HCEC 1CT (cell line): ENCODE measurements at regions not wholly inside any gene's neighbourhood (a gene's known extent, or its start where the extent isn't known, plus 50 kb on each side); places are given as distances from the start of the nearest gene placed in this dataset.

Experiments used
- DNase-seq: peaks from one replicate; pipeline ENCODE4 v3.0.0-alpha.2; 2017

DNA sequence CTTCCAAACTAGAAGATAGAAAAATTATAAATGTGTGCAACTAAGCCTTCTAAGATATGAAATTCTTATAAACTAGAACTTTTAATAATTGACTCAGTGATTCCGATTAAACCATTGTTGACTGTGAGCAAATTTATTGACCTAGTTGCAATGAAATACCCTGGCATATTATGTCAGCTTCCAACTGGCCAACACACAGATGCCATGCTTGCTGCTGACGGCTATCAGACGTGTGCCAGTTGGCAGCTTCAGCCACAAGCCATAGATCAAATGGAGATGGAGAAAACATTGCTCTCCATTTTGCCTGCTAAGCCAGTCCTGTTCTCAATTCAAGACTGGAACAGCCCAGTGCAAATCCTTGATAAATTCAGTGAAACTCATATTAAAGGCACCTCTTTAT, 101.7 kb upstream of the HDGFL1 start:
- no peak for DNase-seq

DNA sequence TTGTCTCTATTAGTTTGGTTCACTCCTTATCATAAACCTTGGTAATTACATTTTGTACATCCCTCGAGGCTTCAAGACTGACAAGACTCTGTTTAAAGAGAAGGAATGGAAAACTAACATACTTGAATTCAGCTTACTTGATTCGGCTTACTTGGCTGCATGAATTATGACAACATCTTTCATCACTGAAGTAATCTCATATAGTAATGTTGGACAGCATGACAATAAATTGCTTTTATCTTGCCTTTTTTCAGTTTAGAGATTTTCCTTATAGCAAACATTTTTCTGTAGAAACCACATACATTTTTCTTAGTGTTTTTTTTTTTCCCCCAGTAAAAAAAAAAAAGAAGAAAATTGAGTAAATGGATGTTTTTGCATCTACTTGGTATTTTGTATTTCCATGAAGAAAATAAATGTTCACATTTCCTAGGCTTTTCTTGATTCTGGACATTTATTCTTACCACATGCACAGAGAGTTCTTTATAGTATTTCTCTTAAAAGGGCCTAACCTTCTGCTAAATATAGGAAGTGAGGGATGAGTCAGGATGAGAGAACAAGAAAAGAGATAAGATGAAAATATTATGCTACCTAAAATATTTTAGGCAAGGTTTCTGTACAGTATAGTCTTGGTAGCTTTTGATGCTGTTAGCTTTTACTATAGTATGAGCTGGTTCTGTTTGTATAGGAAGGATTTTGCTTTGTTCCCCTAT, 101.0 kb upstream of the HDGFL1 start:
- DNase-seq, result no peak

DNA sequence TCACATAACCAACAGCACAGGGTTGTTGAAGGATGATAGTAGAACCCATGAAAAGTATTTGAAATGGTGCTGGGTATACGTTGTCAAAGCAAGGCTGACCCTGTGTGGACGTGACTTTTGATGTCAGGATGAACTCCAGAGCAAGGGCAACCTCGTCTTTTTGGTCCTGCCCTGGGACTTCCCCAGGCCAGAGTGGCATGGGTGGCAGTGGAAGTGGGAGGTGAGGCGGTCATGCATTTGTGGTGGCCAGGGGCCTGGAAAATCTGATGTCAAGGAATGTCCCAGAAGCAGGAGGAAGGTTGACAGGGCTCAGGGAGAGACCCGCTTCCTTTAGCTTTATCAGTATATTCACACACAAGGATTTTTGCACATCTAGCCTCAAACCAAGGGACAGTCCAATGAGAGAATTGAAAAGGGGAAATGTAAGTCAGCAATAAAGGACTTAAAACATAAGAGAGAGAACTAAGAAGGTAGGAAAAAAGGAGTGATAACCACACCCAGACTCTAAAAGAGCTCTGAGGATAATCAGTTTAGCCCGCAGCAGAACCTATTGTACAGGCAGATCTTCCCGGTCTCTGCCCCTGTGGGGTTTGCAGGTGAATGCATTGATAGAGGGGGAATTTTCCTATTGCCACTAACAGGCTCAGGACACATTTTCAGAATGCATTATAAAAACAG, 98.8 kb upstream of the HDGFL1 start:
- DNase-seq, result no peak

DNA sequence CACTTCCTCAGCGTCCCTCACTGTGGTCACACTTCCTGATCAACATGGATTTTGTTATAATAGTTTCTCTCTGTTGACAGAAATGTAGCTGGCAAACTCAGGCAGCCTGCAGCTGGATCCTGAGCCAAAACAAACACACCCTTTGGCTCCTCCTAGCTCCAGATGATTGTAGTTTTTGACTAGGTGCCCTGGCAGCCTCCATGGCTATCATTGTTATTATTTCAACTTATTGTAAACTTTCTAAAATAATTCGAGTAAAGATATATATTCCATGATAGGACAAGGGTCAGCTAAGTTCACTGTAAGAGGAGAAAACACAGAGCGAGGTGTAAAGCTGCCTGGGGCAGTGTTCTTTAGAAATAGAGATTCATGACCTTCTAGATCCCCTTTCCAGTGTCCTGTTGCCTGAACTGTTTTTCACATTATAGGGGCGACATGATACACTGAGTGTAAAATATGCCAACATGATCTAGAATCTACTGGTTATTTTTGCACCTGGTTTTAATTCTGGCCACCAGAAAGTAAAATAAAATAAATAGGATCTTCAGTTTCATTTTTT, 98.2 kb upstream of the HDGFL1 start:
- no peak for DNase-seq

DNA sequence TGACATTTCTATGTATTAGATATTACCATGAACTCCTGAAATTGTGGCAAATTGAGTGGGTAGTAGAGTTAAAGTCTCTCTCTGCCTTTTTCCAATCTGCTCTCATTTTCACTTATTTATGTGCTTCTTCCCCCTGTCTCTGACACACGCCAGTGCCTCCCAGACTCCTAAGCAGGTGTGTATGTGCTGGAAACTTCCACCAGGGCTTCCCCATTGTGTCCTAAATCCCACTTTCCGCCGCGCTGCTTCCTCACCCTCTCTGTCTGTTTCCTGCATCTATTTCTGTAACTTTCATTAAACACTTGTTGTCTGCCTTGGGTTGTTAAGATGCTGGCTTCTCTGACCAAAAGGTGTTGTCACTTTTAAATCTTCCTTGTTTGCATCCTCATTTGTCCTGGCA, 97.6 kb upstream of the HDGFL1 start:
- no peak for DNase-seq

DNA sequence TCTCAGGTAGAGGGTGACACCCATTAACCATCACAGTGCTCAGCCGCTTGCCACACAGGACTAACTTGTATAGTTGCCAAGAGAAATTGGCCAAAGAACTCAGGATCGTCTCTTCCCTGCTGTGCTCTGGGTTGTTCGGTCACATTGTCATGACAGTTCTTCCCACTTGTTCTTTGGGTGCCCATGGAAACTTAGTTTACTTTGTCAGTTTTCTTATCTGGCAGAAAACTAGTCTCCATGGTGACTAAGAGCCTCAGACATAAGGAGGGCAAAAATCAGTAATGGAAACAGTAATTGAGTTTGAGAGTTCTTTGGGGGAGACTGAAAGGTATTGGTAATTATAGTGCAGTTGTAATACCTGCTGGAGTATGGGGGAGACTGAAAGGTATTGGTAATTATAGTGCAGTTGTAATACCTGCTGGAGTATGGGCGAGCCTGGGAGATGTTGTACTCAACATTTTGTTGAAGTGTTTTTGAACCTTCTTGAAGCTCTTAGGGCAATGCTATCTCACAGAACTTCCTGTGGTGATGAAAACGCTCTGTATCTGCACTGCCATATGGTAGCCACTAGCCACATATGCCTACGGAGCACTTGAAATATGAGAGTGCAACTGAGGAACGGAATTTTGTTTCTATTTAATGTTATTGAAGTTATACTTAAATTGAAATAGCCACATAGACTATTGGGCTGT, 95.2 kb upstream of the HDGFL1 start:
- DNase-seq, result no peak

DNA sequence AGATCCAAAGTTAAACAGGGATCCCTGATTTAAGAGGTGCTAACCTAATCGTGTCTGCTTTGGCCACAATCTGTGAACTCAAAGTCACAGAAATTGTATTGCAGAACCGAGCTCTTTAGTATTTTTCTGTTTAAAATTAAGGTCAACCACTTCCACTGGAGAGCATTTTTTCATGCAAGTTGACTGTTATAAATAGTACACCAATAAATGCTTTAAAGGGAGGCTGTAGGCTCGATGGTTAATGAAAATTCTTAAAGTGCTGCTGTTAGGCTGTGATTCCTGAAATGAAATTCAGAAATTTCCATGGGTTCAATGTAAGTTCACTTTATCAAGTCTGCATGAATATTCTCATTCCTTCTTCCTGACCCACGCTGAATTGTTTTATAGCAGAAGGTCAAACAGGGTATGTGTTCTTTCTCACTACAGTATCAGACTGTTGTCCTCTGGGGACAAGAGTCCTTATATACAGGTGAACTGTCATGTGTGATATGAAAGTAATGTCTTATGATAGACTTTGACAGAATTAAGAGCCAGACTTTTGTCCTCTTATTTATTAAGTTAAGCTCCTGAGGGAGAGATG, 92.5 kb upstream of the HDGFL1 start:
- DNase-seq, result no peak

DNA sequence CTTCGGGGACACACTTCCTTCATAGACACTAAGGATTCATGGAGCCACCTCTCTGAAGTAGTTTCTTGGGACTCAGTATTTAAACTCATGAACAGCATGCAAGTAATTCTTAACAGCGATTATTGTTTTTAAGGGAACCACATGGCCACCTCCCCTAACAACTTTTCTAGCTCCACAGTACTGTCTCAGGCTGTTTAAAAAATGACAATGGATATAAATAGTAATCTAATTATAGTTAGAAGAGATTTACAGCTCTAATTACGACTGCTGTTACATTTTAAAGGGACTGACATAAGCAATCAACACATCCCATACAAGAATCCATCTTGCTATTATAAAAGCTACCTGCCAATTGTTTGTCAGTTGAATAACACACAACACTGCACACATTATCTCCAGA, 72.1 kb upstream of the HDGFL1 start:
- no peak for DNase-seq

DNA sequence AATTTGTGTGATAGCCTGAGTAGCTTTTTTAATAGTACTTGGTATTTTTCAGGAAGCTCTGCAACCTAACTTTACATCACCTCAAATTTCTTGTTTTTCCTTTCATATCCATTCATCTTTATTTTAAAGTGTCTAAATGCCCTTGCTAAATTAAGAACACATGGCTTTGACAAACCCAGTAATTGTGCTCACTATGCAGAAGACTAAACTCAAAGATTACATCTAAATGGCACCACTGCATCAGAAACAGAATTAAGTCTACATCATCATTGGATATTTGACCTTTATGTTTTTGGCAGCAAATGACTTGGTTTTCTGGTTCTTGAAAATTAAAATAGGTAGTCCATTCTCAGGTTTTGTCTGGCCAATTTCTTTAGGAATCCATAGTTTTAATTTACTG, 69.6 kb upstream of the HDGFL1 start:
- DNase-seq, result no peak

DNA sequence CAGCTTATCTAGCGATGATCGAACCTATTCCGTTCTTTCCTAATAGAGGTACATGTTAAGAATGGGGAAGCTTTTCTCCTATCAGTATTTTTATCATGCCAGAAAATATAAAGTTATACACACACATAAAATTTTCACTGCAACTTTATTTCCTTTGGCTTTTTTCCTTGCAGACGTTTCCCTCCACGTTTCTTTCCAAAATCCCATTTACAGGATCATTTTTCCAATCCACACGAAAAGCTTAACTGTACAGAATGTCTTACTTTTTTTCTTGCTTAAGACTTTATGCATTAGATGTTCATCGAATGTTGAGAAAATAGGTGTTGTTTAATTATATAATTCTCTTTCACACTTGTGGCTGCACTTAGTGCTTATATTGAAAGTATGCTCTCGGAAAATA, 62.9 kb upstream of the HDGFL1 start:
- DNase-seq, result no peak

DNA sequence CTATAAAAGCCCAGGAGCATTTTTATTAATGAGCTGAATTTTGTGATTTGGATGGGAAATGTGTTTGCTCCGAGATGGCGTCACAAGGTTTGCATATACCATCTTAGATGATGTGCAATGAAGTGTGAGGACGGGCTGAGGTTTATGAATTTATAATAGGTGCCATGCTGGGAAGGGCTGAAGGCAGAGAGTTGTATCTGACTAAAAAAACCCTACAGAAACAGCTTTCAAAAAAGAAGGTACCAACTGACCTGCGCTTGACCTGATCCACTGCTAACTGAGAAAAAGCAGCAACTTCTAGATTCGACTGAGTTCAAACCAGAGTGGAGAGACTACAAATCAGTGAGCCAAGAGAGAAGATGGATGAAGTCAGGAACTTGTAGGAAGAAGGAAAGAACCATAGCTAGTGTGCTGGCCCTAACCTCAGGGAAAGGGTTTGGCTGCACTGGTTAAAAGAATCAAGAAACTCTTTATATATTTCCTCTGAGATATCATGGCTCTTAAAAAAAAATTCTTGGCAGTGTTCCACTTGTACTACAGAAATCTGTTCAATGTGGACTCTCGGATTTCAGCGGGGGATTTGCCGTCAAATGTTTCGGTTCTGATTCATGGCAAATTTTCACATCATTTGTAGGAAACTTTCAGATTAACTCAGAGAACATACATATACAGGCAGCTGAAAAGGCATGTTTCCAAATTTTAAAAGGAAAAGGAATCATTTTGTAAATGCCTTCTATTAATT, 56.5 kb upstream of the HDGFL1 start:
- DNase-seq, result no peak

DNA sequence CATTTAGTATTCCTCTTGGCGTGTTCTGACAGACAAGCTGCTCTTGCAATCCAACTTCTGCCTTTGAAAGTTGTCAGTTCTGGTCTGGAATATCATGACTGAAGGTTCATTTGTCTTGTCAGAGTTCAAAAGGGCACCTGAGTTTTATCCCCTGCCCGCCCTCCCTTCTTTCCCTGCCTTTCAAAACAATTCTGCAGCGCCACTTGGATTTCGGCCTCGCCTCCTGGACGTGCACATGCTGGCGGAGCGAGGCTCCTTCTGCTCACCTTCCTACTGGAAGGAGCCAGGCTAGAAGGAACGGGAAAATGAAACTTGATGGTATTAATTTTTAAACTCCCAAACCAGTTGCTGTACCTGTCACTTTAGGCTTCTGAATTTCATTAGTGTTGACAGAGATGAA, 55.7 kb upstream of the HDGFL1 start:
- DNase-seq, result no peak

DNA sequence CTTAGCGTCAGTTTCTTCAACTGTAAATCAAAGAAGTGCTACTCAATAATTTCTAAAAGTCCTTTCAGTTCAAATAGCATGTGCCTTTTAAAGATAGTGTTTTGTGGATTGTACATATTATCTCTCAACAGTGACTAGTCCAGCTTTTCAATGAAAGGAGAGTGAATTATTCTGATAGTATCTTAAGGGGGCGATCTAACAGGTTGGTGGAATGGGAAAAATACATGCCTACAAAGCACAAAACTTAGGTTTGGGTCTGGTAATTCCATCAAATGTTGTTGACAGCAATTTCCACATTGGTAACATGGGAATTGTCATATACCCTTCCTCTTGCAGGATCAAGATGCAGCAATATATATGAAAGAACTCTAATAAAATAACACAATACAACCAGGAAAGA, 50.1 kb upstream of the HDGFL1 start:
- no peak for DNase-seq
